Breast epithelium (tissue), 4 donors: ENCODE measurements at regions not wholly inside any gene's neighbourhood (a gene's known extent, or its start where the extent isn't known, plus 50 kb on each side); places are given as distances from the start of the nearest gene placed in this dataset.

Experiments
- DNase-seq, 2 donors: peaks; one replicate each; pipeline ENCODE4 v3.0.0-alpha.2; 2019; ENCODE audit warnings: low spot score in 2 of 2
- H3K27ac ChIP-seq, 2 donors: fragments of 200-600 bp; sonication (generic) in 1 of 2; one replicate each; pipeline ENCODE4 v1.5.1; 2016 to 2019; ENCODE audit warnings: mild to moderate bottlenecking in 1 of 2
- H3K27me3 ChIP-seq, 2 donors: fragments of 200-600 bp; sonication (generic) in 1 of 2; one replicate each; pipeline versions ENCODE4 v1.5.1 to v1.6.0; 2017 to 2019; ENCODE audit warnings: control low read depth in 1 of 2, mild to moderate bottlenecking in 1 of 2
- H3K36me3 ChIP-seq: fragments of 200-600 bp; one replicate; pipeline ENCODE4 v1.5.1; 2019
- H3K4me1 ChIP-seq, 2 donors: fragments of 200-600 bp; sonication (generic); one replicate each; pipeline ENCODE4 v1.5.1; 2016 to 2019; ENCODE audit warnings: control low read depth in 1 of 2
- H3K4me3 ChIP-seq, 3 donors: fragments of 200-600 bp; sonication (generic); 1 replicate in 2 of 3; 2 replicates in 1 of 3; pipeline ENCODE4 v1.5.1; 2016 to 2019; ENCODE audit warnings: mild to moderate bottlenecking in 3 of 3, moderate library complexity in 2 of 3
- H3K9me3 ChIP-seq, 2 donors: fragments of 200-600 bp; sonication (generic) in 1 of 2; one replicate each; pipeline ENCODE4 v1.5.1; 2016 to 2019; ENCODE audit warnings: control low read depth in 1 of 2
- CTCF ChIP-seq, 3 donors: fragments of 450-650 bp; IDR thresholded peaks; one replicate each; pipeline ENCODE4 v1.5.1; 2016 to 2017; ENCODE audit warnings: antibody characterized with exemption in 3 of 3, mild to moderate bottlenecking in 3 of 3, moderate library complexity in 3 of 3
- POLR2A ChIP-seq: fragments of 450-650 bp; IDR thresholded peaks from one replicate; pipeline ENCODE4 v1.6.1; 2016; ENCODE audit warnings: antibody characterized with exemption, mild to moderate bottlenecking, moderate library complexity
- POLR2AphosphoS5 ChIP-seq, 3 donors: sonication (generic); formaldehyde crosslinking; IDR thresholded peaks; one replicate each; pipeline ENCODE4 v1.6.1; 2017; ENCODE audit warnings: antibody characterized with exemption in 3 of 3
- intact Hi-C: fragments of 100-400 bp; cut with DNase I; formaldehyde crosslinking; loops from one replicate; pipeline ENCODE4 v1.15.1; 2023; ENCODE audit warnings: low total_unique reads

DNA sequence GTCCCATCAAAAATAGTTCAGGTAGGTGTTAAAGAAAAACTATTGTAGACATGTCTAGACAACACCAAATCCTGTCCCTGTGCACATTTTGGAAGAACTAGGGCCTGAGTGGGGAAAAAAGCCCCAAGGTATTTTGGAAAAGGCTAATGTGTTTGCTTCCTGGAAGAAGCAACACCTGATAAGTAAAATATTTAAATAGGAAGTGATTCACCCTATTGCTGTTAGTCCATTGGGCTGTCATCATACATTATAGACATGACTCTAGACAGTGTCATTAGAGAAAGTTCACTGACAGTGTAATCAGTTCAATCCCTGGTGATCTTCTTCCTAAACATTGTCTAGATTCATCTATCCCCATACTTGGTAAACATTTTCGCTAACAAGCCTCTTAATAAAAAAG is 465.3 kb downstream of the CBLN4 start:
- no peaks in the 10 kb centered on the region for H3K9me3 ChIP-seq
- no peak for TF ChIP-seq POLR2AphosphoS5 (IDR thresholded peaks at IDR 0.05)
- no peak for TF ChIP-seq CTCF (IDR thresholded peaks at IDR 0.05)
- no peak for TF ChIP-seq POLR2A
- no peak overlapping the region for H3K4me3 ChIP-seq
- intact Hi-C loops, result no loop called here
- no peak for DNase-seq
- H3K27ac ChIP-seq, result no peak overlapping the region
- no peaks in the 10 kb centered on the region for H3K36me3 ChIP-seq
- no peaks in the 10 kb centered on the region for H3K27me3 ChIP-seq
- H3K4me1 ChIP-seq, result no peaks in the 10 kb centered on the region

DNA sequence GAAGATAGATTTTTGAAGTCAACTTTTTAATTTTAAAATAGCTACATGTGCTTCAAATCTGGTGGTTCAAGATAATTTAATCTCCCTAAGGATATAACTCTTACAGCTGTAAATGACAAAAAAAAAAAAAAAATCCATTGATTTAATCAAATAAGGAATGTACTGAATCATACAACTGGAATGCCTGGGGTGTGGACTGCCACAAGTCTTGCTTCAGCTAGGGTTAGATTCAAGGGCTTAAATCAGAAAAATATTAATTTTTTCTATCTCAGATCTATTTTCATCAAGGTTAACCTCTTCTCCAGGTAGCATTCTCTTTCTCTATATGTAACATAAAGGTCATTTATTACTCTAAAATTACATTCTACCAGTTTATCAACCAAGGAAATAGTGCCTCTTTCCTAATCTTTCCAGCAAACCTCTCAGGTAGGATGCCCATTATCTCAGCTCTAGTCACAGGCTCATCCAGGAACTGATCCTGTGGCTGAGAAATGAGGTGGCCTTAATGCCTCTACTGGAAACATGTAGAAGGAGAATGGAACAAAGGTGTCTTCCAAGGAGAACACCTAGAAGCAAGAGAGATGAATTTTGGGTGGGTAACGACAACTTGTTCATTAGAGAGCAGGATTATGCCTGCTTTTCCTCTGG is 466.9 kb downstream of the CBLN4 start:
- no peaks in the 10 kb centered on the region for H3K27me3 ChIP-seq
- intact Hi-C loops, result loop anchor here (10.0 kb wide), 1 partner anchor 1916 kb away; no protein-coding TSS in a partner anchor
- H3K36me3 ChIP-seq, result no peaks in the 10 kb centered on the region
- no peaks in the 10 kb centered on the region for H3K9me3 ChIP-seq
- H3K4me1 ChIP-seq, result no peaks in the 10 kb centered on the region
- H3K4me3 ChIP-seq, result no peak overlapping the region
- H3K27ac ChIP-seq, result no peak overlapping the region
- no peak for DNase-seq
- TF ChIP-seq POLR2AphosphoS5 (IDR thresholded peaks at IDR 0.05), result no peak
- no peak for TF ChIP-seq CTCF (IDR thresholded peaks at IDR 0.05)
- TF ChIP-seq POLR2A, result no peak

DNA sequence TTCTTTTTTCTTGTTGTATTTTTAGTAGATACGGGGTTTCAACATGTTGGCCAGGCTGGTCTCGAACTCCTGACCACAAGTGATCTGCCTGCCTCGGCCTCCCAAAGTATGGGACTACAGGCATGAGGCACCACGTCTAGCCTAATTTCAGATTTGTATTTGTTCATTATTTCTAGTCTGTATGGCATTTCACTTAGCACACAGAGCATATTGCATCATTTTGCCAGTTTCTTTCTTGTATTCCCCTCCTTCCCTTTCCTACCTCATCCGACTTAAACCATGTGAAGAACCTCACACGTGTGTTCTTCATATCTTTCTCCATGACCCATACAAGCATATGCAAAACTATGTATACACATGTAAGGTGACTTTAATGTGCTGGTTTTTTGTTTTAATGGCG is 470.0 kb downstream of the CBLN4 start:
- Histone ChIP-seq H3K27ac (no peak overlapping the region), H3K9me3 (no peaks in the 10 kb centered on the region), H3K27me3 (no peaks in the 10 kb centered on the region), H3K4me1 (no peaks in the 10 kb centered on the region), H3K36me3 (no peaks in the 10 kb centered on the region), H3K4me3 (no peak overlapping the region)
- TF ChIP-seq POLR2AphosphoS5 (IDR thresholded peaks at IDR 0.05) (no peak), POLR2A (no peak), CTCF (IDR thresholded peaks at IDR 0.05) (no peak)
- DNase-seq, result no peak
- intact Hi-C loops, result loop anchor here (10.0 kb wide), 1 partner anchor 1919 kb away; no protein-coding TSS in a partner anchor

GRCh38 chr20:55533632-55534031 is 471.7 kb downstream of the CBLN4 start:
- Histone ChIP-seq H3K4me1 (no peaks in the 10 kb centered on the region), H3K27ac (no peak overlapping the region), H3K4me3 (no peak overlapping the region), H3K27me3 (no peaks in the 10 kb centered on the region), H3K36me3 (no peaks in the 10 kb centered on the region), H3K9me3 (no peaks in the 10 kb centered on the region)
- intact Hi-C loops, result loop anchor here (10.0 kb wide), 1 partner anchor 1921 kb away; no protein-coding TSS in a partner anchor
- no peak for TF ChIP-seq POLR2A
- no peak for TF ChIP-seq CTCF (IDR thresholded peaks at IDR 0.05)
- no peak for TF ChIP-seq POLR2AphosphoS5 (IDR thresholded peaks at IDR 0.05)
- no peak for DNase-seq

GRCh38 chr20:55530763-55531162 is 474.6 kb downstream of the CBLN4 start:
- Histone ChIP-seq H3K27me3 (no peaks in the 10 kb centered on the region), H3K4me3 (no peak overlapping the region), H3K4me1 (no peaks in the 10 kb centered on the region), H3K36me3 (no peaks in the 10 kb centered on the region), H3K9me3 (no peaks in the 10 kb centered on the region), H3K27ac (no peak overlapping the region)
- no peak for DNase-seq
- intact Hi-C loops, result loop anchor here (10.0 kb wide), 1 partner anchor 1924 kb away; no protein-coding TSS in a partner anchor
- TF ChIP-seq CTCF (IDR thresholded peaks at IDR 0.05) (no peak), POLR2AphosphoS5 (IDR thresholded peaks at IDR 0.05) (no peak), POLR2A (no peak)
